Upper lobe of left lung (tissue), 4 donors: ENCODE measurements at regions not wholly inside any gene's neighbourhood (a gene's known extent, or its start where the extent isn't known, plus 50 kb on each side); places are given as distances from the start of the nearest gene placed in this dataset.

Experiments
- CTCF ChIP-seq, 6 experiments: fragments of 450-650 bp in 4 of 6; fragments of 200-600 bp in 2 of 6; sonication (generic) in 2 of 6; IDR thresholded peaks; one replicate each; pipeline ENCODE4 v1.5.1; 2016 to 2019; ENCODE audit warnings: antibody characterized with exemption in 6 of 6
- POLR2AphosphoS5 ChIP-seq, 2 donors: sonication (generic); formaldehyde crosslinking; IDR thresholded peaks; one replicate each; pipeline ENCODE4 v1.5.1; 2017; ENCODE audit warnings: antibody characterized with exemption in 2 of 2

GRCh38 chr19:28586474-28586873 lies 626.5 kb downstream of the UQCRFS1 start:
- TF ChIP-seq POLR2AphosphoS5 (IDR thresholded peaks at IDR 0.05) (no peak), CTCF (IDR thresholded peaks at IDR 0.05) (no peak)
